HUES48 (cell line): ENCODE measurements at regions not wholly inside any gene's neighbourhood (a gene's known extent, or its start where the extent isn't known, plus 50 kb on each side); places are given as distances from the start of the nearest gene placed in this dataset.
A peak's percentile ranks its signal among the peaks of the same experiment; 100 is the strongest.

Source experiments
- H3K27ac ChIP-seq: one replicate; pipeline ENCODE4 v1.7.0; 2013; ENCODE audit warnings: low read depth, low read length, inconsistent platforms
- H3K27me3 ChIP-seq: 2 replicates; pipeline ENCODE4 v1.6.1; 2013; ENCODE audit warnings: mild to moderate bottlenecking, low read length; ENCODE audit not compliant: control insufficient read depth, insufficient read depth
- H3K36me3 ChIP-seq: 2 replicates; pipeline ENCODE4 v1.6.1; 2013; ENCODE audit warnings: low read length; ENCODE audit not compliant: control insufficient read depth, insufficient read depth
- H3K4me1 ChIP-seq: 2 replicates; pipeline ENCODE4 v1.6.1; 2013; ENCODE audit warnings: mild to moderate bottlenecking, low read length; ENCODE audit not compliant: control insufficient read depth, insufficient read depth
- H3K4me3 ChIP-seq: 2 replicates; pipeline ENCODE4 v1.5.1; 2013; ENCODE audit warnings: mild to moderate bottlenecking, low read depth, low read length
- H3K9ac ChIP-seq: 2 replicates; pipeline ENCODE4 v1.6.1; 2013; ENCODE audit warnings: mild to moderate bottlenecking, low read depth, low read length, moderate library complexity
- H3K9me3 ChIP-seq: 2 replicates; pipeline ENCODE4 v1.6.1; 2013; ENCODE audit warnings: low read length; ENCODE audit not compliant: control insufficient read depth, insufficient read depth

DNA sequence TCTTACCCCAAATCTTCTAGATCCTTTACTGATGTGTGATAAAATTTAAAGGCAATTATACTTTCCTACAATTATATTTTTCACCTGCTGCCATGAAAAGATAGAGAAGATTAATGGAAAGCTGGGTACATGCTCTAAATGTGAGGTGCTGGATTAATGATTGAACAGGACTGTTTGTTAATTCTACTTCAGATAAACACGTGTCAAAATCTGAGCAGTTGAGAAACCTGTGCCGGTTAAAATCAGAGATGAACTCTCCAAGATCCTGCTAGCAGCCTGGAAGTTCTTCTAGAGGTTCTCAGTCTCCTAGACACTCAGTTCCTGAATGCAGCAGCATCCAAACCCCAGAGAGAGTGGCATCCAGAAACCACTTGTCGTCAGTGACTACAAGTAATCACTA, 69.2 kb downstream of the INHBA start:
- Histone ChIP-seq H3K27me3 (no peaks in the 10 kb centered on the region), H3K27ac (no peak overlapping the region), H3K9me3 (no peaks in the 10 kb centered on the region), H3K9ac (no peak overlapping the region), H3K4me3 (no peak overlapping the region), H3K36me3 (no peaks in the 10 kb centered on the region), H3K4me1 (peaks cover 45% of the 10 kb centered on the region)

DNA sequence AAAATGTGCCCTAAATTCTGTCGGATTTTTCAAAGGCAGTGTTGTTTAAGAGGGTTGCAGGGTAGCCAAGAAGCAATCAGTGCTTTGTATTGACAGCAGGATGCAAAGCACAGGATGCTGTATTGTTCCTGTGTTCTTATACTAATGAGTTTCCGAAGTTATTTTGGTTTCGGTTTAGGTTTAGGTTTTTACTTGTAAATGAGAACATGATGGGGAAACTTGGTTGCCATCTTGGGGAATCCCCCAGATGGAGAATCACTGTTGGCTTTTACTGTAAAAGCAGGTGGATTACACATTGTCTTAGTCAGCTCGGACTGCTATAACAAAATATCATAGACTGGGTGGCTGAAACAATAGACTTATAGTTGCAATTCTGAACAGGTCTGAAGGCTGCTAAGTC, 72.1 kb downstream of the INHBA start:
- peaks cover 58% of the 10 kb centered on the region for H3K4me1 ChIP-seq
- H3K9ac ChIP-seq = no peak overlapping the region
- H3K4me3 ChIP-seq = 0 out of 2 replicates have a peak overlapping the region, but pooled peaks have one; percentile 18
- no peaks in the 10 kb centered on the region for H3K36me3 ChIP-seq
- H3K27ac ChIP-seq = peak overlapping the region; percentile 84
- H3K9me3 ChIP-seq = no peaks in the 10 kb centered on the region
- H3K27me3 ChIP-seq = no peaks in the 10 kb centered on the region

DNA sequence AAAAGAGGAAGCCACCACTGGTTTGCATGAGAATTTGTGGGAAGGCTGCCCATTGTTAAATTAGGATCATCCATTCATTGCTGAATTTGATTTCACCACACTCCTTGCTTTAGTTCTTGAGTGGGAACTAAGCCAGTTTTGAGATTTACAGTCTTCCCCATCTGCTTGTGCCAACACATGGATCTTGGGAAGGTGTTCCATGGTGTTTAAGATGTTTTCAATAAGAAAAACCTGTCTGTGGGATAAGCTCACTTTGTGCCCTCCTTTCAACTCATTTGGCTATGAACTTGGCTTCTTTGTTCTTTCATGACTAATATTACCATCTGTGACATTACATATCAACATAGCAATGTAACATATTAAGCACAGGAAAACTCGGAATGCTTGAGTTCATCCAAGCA, 73.2 kb downstream of the INHBA start:
- no peak overlapping the region; the same call in 1 of the 2 replicates for H3K9ac ChIP-seq
- H3K27me3 ChIP-seq = no peaks in the 10 kb centered on the region
- H3K9me3 ChIP-seq = no peaks in the 10 kb centered on the region
- peaks cover 60% of the 10 kb centered on the region for H3K4me1 ChIP-seq
- H3K4me3 ChIP-seq = peak overlapping the region; percentile 34
- H3K27ac ChIP-seq = peak overlapping the region; percentile 84
- no peaks in the 10 kb centered on the region for H3K36me3 ChIP-seq

DNA sequence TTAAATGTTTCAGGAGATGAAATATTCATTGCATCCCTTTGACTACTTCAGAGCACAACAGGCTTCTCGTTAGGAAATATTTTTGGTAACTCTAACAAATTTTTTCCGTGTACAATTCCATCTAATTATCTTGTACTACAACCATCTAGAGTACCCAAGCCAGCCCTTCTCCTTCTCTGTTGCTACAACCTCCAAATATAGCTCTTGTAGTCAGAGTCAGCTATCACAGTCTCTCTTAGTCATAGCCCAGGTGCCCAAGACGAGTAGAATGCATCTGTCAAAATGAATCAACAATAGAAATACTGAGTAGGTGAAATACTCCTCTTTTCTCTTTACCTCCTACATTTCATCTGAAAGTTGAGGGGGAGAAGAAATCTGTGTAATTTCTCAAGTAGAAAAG, 74.0 kb downstream of the INHBA start:
- H3K4me3 ChIP-seq = peak overlapping the region; percentile 0; the same call in 1 of the 2 replicates
- H3K9ac ChIP-seq = 0 out of 2 replicates have a peak overlapping the region, but pooled peaks have one; percentile 5
- peak overlapping the region; percentile 84 for H3K27ac ChIP-seq
- no peaks in the 10 kb centered on the region for H3K36me3 ChIP-seq
- peaks cover 60% of the 10 kb centered on the region for H3K4me1 ChIP-seq
- no peaks in the 10 kb centered on the region for H3K9me3 ChIP-seq
- no peaks in the 10 kb centered on the region for H3K27me3 ChIP-seq

DNA sequence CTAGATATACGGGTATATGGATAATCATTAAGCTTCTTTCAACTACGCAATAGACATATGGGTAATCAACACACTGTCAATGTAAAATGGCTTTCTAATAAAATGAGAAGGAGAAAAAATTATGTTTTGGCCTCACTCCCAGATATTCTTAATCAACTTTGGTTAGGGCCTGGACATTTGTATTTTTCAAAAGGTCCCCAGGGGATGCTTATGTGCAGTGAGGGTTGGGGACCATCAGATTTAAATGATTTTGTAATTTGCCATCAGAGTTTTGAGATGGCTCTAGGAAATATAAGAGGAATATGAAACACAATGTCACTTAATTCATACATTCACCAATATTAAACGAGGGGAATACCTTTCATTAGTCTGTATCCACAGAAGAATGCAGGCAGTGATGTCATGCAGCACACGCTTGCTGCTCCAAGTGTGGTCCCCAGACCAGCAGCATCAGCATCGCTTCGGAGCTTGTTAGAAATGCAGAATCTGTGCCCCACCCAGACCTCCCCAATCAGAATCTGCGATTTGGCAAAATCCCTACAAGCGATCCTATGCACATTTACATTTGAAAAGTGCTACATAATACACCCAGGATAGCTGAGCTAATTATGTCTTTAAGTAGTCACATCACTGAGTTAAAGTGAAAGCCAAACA, 75.1 kb downstream of the INHBA start:
- Histone ChIP-seq H3K9me3 (no peaks in the 10 kb centered on the region), H3K27ac (no peak overlapping the region), H3K27me3 (no peaks in the 10 kb centered on the region), H3K4me3 (0 out of 2 replicates have a peak overlapping the region, but pooled peaks have one; percentile 0), H3K9ac (no peak overlapping the region), H3K4me1 (peaks cover 60% of the 10 kb centered on the region), H3K36me3 (no peaks in the 10 kb centered on the region)

DNA sequence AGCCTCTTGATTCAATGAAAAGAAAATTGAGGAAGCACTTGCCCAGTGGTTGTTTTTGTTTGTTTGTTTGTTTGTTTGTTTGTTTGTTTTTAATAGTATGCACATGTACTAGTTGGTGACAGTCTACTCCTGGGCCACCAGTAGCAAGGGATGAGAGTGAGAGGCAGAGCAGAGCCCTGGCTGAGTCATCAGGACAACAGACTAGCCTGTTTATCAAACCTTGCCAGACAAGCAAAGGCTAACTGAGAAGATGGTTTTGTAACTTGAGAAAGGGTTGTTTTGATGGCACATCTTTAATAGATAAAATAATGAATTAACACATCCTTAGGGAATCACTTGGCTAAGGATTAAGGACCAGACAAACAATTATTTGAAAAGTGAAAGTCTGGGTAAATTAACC, 78.1 kb downstream of the INHBA start:
- no peaks in the 10 kb centered on the region for H3K36me3 ChIP-seq
- H3K27ac ChIP-seq = no peak overlapping the region
- H3K9ac ChIP-seq = no peak overlapping the region
- H3K4me3 ChIP-seq = no peak overlapping the region
- H3K4me1 ChIP-seq = peaks cover 37% of the 10 kb centered on the region
- no peaks in the 10 kb centered on the region for H3K9me3 ChIP-seq
- H3K27me3 ChIP-seq = no peaks in the 10 kb centered on the region

DNA sequence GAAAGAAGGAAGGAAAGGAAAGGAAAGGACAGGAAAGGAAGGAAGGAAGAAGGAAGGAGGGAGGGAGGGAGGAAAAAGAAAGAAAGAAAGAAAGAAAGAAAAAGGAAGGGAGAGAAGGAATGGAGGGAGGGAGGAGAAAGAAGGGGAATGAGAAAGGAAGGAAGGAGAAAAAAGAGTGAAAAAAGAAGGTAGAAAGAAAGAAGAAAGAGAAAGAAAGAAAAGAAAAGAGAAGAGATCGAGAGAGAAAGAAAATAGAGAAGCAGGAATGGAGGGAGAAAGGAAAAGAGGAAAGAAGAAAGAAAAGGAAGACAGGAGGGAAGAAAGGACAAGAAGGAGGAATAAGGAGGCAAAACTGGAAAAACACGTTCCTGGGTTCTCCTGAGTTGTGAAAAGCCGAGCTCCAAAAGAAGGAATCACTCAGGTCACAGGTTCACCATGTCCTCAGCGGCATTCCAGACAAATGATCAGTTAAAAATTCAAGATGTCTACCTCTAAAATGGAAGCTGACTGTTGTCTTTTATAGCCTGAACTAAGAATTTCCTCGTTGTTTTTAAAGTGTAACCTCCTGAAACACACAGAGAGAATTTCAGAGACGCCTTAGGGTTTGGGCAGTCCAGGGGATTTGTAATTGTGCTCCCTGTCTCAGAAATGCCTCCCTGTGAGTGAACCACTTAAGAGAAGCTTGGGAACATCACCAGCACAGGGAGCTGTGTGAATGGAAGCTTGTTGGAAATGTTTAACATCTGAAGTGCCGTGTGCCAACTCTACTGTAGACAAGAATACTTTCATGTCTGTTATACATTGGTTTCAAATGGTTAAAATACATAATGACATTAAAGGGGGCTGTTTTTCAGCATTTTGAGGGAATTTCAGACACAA, 80.7 kb downstream of the INHBA start:
- H3K4me3 ChIP-seq = no peak overlapping the region
- H3K9ac ChIP-seq = no peak overlapping the region
- no peaks in the 10 kb centered on the region for H3K27me3 ChIP-seq
- no peaks in the 10 kb centered on the region for H3K36me3 ChIP-seq
- H3K4me1 ChIP-seq = peaks cover 10% of the 10 kb centered on the region
- H3K9me3 ChIP-seq = no peaks in the 10 kb centered on the region
- H3K27ac ChIP-seq = no peak overlapping the region

DNA sequence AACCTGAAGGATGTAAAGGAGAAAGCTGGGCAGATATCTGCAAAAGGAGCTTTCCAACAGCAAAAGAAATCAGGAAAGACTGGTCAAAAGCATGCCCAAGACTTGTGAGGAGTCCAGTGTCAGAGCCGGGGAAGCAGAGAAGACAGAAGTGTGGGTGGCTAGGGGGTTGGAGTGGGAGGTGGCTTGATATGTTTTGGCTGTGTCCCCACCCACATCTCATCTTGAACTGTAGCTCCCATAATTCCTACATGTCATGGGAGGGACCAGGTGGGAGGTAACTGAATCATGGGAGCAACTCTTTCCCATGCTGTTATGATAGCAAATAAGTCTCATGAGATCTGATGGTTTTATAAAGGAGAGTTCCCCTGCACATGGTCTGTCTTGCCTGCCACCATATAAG, 84.9 kb downstream of the INHBA start:
- Histone ChIP-seq H3K27ac (no peak overlapping the region), H3K27me3 (no peaks in the 10 kb centered on the region), H3K4me3 (no peak overlapping the region), H3K9ac (no peak overlapping the region), H3K36me3 (no peaks in the 10 kb centered on the region), H3K9me3 (no peaks in the 10 kb centered on the region), H3K4me1 (no peaks in the 10 kb centered on the region)

DNA sequence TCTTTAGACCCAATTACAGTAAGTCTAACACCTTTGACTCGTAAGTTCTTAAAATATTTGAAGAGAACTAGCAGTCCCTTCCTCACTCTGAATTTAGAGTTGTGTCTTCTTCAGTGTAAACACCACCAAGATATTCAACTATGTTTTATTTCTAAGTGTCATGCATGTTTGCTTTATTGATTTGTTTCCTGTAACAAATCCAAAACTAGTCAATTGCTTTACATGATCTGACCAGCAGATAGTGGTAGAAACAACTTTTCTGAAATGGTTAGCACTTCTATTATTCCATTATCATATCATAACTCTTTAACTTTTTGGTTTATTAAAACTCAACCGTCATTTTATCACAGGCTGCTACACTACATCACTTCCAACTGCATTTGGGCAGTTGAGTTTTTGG, 90.1 kb downstream of the INHBA start:
- no peak overlapping the region for H3K4me3 ChIP-seq
- H3K27me3 ChIP-seq = no peaks in the 10 kb centered on the region
- H3K36me3 ChIP-seq = no peaks in the 10 kb centered on the region
- H3K27ac ChIP-seq = no peak overlapping the region
- H3K9ac ChIP-seq = no peak overlapping the region
- H3K4me1 ChIP-seq = no peaks in the 10 kb centered on the region
- H3K9me3 ChIP-seq = no peaks in the 10 kb centered on the region

DNA sequence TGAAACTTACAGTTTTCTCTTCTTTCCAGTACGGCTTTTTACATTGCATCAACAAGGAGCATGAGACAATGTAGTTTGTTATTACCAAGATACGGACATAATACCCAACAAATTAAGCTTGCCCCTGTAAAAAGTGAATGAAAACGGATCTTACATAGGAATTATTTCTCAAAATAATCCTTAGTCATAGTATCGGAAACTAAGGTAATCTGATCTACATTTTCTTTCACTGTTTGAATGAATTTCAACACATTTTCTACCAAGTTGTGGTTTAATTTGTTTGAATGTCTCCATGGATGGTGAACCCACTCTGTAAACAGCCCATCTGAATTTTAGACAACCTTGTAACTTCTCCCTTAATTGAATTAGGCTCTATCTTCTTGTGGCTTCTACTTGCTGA, 90.5 kb downstream of the INHBA start:
- H3K27ac ChIP-seq = no peak overlapping the region
- H3K36me3 ChIP-seq = no peaks in the 10 kb centered on the region
- H3K9ac ChIP-seq = no peak overlapping the region
- H3K4me1 ChIP-seq = no peaks in the 10 kb centered on the region
- H3K4me3 ChIP-seq = no peak overlapping the region
- H3K27me3 ChIP-seq = no peaks in the 10 kb centered on the region
- no peaks in the 10 kb centered on the region for H3K9me3 ChIP-seq

DNA sequence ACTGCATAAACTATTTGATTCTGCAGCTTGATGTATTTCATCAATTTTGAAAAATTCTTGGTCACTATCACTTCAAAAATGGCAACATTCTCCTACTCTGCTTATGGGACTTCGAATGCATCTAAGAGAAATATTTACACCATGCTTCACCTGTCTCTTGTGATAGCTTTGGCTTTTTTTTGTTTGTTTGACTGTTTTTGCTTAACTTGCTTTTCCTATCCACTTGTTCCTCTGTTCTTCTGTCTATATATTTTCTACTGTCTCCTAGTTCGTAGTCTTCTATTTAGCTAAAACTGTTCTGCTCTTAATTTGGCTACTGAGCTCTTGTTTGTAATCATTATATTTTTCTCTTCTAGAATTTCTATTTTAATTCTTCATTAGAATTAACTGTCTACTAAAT, 94.4 kb downstream of the INHBA start:
- Histone ChIP-seq H3K9me3 (0 out of 2 replicates have a peak, but pooled peaks cover 4% of the 10 kb centered on the region), H3K27me3 (no peaks in the 10 kb centered on the region), H3K4me3 (no peak overlapping the region), H3K4me1 (no peaks in the 10 kb centered on the region), H3K27ac (no peak overlapping the region), H3K36me3 (no peaks in the 10 kb centered on the region), H3K9ac (no peak overlapping the region)
